ENCODE measurements at regions not wholly inside any gene's neighbourhood (a gene's known extent, or its start where the extent isn't known, plus 50 kb on each side); places are given as distances from the start of the nearest gene placed in this dataset.

DNA sequence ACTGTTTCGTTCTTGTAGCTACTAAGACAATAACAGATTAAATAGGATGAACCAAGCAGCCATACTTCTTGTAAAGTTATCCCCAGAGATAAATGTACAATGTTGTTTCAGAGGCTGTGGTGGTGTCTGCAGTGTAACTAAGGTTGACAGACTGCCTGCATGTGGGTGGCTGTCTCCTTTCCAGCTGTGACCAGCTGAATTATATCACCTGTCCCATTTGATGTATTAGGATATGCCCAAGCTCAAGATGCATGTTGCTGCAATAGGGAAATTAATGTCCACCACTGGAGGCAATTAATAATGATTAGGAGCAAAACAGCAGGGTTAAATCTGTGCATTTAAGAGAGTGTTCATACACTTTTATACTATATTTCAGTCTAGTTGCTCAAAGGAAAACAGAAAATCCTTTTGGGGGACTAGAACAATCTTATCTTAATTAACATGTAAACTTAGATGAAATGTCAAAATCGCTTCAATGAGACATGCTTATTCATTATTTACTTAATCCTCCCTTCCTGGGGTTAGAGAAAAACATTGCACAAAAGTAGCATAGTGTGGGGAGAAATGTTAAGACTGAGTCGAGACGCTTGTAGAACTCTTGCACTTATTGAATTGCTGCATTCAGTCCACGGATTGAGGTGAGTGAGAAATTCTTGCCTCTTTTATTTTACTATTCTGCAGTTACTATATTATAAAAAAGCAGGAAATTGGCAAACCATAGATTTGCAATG lies 269.0 kb downstream of the SNX10 start:
- no peak for DNase-seq

DNA sequence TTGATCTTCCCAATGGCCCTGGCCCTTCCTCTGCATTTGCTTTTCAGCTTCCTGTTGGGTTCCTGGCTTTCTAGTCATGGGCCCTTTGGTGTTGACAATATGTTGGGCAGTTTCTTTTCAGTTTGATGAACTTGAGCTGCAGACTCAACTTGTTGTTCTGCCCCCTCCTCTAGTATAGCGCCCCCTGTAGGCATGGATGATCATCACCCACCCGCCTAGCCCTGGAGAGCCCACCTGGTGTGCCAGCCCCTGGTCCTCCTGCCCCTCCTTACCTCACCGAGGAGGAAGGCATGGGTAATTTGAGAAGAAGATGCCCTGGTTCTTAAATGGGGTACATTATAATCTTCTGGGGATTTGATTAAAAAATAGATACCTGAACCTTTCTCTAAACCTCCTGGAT lies 271.2 kb downstream of the SNX10 start:
- no peak for DNase-seq

DNA sequence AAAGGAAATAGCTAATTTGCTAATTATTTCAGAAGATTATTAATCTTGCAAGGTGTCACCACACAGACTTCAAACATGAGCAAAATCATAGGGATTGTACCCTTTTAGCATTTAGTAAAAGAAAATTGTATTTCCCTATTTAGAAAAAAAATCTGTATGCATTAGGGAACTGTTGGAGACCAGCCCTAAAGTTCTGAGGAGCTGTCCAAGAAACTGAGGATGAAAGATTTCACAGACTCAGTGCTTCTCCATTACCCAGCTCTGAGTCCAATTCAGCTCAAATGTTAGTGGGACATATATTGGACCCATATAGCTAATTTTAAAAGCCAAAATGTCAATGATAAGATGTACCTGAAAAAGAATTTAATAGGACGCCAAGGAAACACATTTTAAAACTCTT lies 271.7 kb downstream of the SNX10 start:
- no peak for DNase-seq

DNA sequence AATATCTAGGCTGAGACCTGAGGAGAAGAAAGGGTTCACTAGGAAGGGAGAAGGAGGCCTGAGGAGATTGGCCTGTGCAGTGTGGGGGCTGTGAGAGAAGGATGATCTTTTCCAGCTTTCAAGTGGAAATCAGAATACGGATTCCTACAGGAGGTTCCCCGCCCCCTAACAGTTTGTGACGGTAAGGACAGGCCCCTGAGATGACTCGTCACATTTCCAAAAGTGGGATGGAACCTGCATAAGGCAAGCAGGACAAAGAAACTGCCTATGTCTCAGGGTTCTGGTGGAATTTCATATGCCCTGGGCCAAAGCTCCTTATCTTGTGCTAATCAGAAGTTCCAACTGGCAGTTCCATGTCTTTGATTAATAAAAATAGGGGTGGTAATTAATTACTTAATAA lies 275.6 kb downstream of the SNX10 start:
- DNase-seq: no peak

DNA sequence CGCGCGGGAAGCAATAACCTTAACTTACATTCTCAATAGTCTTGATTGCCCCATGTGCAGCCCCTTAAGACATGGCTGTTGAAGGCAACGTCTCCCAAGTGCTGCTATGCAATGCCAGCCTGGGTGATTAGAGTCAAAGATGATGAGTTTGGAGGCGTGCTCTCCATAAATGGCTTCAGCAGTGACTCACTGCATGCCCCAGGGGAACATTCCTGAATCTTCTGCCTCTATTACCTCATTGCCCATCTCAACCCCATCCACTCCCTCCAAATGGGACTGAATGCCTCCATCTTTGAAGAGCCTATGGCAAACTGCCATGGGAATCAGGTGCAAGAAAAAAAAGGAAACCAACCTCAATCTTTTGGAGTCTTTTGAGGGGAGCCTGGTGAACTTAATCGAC lies 282.8 kb downstream of the SNX10 start:
- DNase-seq: no peak

DNA sequence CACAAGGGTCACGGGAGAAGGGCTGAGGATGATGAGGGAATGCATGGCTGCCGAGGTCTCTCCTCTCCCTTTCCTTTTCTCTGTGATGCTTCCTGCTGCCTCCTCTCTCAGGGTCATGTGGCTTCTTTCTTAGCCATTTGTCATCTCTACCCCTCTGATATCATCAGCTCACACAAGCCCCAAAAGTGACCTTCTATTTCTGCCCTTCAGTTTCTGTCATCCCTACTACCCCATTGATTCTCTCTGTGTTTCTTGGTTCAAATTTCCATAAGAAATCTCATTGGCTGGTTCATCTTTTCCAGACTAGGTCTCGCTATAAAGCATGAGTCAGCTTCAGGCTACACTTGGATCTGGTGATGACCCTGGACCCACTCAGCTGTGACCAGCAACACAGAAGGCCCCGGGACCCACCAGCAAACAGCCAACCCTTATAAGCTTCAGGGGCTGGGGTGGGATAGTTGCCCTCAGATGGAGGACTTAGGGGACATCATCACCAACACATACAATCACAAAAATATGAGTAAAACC lies 284.3 kb downstream of the SKAP2 start:
- DNase-seq: no peak

DNA sequence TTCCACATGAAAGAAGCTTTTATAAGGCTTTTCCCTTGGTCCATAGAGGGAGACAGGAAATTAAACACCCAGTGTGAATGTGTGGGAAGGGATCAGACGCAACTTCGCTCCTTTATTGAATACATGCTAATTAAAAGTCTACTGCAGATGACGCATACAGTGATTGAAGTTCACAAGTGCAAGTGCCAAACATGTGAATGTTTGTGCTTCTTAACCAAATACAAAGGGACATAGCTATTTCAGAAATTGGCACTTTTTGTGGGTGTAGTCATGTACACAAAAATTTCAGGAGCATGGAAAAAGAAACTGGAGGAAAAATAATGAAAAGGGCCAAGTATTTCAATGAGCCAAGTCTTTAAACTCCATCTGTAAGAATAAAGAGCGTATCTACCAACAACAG lies 283.7 kb downstream of the SKAP2 start:
- DNase-seq: no peak

DNA sequence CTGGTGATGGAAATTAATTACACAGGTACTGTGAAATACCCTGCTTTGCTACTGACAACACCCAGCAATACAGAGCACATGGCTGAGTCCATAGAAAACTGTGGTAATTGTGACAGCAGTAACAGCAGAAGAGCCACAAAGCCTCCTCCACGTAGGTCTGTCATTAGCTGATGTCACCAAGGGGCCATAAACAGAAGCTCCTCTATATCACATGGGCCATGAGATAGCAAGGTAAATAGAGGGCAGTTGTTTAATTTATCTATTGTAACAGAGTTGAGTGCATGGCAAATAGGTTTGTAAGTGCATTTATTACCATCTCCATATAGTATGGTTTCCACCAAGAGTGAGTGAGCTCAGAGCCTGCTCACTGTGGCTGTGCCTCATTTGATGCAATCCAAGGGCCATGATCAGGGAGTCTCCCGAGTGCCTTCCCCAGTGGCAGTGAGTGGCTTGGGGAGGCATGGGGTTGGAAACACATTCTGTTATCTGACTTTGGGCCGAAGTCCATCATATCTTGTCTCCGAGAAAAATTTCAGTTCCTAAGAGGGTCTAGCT lies 281.2 kb downstream of the SKAP2 start:
- no peak for DNase-seq

DNA sequence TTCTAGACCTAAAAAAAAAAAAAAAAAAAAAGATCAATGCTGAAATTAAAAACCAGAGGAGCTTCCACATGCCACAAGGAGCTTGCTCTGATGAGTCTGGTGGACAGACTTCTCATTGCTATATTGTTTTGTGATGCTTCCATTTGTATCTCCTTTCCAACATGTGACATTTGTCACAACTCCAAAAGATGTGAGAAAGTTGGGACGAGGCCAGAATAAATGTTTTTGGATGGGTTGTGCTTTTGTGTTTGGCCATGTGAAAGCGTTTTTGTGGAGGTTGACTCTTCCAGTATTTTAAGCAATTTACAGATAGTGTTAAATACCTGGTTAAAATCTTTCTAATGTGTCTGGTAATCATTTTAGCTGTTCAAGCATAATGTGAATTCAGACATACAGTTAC lies 280.1 kb downstream of the SKAP2 start:
- DNase-seq: no peak

DNA sequence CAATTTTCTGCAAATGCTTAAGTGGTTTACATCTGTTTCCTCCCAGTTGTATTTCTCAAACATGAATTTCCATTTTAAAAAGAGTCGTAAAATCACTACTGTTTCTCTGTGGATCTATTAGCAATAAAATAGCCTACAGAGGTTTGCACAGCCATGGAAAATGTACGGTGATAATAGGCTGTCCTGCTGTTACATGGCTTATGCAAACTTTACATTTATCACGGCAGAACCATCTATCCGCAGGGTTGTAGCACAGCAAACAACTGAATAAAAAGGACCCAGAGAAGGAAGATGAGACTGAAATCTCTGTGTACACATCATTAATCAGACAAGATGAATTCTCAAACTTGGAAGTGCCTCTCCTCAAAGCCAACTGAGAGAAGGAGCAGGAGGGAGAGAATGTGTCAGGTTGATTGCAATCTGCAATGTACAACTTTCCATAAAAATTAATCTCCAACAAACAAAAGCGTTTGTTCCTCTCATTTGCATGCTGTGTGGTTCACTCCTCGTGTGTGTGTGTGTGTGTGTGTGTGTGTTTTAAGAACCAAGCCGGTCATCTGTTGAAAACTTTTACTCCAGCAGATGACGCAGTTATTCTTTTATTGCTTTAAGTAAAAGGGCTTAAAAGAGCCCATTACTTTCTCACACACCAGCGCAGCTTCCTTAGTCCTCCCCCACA lies 279.3 kb downstream of the SKAP2 start:
- DNase-seq: no peak

DNA sequence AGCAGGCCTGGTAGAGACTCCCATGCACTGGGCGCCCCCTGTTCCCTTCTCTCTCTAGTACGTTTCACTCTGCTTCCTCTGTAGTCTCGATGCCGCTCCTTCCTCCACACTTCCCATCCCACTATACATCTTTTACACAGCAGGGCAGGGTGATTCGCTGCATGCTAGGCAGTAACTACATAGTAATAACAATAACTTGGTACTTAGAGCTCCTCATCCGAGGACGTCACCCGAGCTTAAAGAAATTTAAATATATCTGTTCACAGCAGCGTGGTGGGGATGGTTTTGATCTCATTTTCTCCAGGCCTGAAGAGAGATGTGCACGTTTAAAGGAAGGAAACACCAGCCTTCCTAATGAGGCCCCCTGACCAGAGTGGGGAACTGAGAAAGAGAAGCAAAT lies 276.9 kb downstream of the SKAP2 start:
- no peak for DNase-seq

DNA sequence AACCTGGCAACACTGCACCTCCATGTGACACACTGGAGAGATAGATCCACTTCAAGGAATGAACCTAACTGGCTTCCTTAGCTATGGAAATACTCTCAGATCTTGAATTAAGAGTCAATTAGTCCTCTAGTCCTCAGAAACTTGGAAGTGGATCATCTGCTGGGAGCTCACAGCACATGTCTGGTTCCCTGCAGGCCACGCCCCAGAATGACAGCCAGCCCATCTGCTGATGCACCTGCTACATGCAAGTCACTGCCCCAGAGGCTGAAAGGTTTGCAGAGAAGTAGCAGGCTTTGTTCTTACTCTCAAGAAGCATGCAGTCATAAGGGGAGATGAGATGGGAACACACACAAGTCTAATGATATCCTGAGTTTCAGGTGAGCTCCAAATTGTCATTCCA lies 275.9 kb downstream of the SKAP2 start:
- DNase-seq: no peak

DNA sequence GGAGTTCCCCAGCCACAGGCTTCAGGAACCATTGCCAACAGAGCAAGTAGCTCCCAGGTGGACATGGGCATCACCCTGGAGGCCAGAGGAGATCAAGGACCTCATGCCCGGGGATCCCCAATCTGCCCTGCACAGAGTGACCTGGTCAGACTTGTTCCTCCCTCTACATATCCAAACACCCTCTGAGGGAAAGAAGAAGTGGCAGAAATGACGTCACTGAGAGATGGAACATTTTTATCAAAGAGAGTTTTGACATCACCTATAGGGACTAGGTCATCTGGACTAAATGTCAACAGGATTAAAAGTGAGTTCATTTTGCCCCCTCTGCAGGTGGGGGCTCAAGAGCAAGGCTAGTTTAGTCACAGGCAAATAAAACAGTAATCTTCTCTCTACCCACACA lies 273.7 kb downstream of the SKAP2 start:
- peak in 1 of 2 donors; percentile 11 for DNase-seq

DNA sequence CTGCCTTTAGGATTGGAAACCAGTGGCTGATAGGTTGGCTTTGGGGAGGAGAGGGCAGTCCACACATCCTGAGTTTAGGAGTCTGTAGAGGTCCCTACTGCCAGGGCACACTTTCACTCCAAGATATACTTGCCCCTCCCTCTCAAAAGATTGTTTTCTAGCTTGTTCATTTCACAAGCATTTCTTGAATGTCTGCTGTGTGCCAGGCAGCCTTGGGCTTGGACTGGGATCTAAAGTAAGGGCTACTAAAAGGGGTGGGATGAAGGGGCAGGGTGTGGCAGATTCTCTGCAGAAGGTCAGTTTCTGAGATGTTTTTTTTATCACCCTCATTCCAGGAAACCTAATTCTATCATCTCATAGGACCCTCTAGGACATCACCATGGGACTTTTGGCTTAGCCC lies 272.4 kb downstream of the SKAP2 start:
- DNase-seq: no peak

DNA sequence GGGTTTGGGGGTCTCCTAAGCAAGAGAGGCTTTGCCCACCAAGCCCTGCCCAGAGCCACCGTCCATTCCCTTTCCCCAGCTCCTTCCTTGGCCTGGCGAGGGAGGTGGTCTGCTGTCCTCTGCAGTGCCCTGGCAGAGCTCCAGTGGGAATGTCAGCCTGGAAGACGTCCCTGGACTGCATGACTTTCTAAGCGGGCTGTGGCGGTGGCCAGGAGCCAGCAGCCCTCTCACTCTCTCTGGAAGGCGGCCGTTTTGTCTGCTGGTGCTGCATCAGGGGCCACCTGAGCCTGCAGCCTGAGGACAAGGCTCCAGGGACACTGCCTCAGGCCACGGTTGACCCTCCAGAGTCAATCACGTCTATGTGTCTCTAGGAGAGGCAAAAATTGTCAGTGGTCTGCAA lies 271.0 kb downstream of the SKAP2 start:
- no peak for DNase-seq

DNA sequence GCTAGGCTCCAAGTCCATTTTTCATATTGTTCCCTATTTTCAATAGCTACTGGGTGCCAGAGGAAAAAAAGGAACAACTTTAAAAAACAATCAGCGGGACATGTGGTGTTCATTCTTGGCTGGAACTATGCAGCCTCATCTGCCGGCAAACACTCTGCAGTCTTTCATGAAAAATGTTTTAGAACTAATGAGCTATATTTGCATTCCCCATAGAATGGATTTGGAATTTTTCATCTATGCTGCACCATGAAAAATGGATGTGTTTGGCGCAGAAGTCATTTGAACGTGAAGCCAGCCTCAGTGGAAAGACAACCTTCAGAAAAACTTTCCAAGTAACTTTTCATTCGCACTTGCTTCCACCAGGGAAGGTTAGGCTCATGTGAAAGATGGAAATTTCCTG lies 270.5 kb downstream of the SKAP2 start:
- no peak for DNase-seq

DNA sequence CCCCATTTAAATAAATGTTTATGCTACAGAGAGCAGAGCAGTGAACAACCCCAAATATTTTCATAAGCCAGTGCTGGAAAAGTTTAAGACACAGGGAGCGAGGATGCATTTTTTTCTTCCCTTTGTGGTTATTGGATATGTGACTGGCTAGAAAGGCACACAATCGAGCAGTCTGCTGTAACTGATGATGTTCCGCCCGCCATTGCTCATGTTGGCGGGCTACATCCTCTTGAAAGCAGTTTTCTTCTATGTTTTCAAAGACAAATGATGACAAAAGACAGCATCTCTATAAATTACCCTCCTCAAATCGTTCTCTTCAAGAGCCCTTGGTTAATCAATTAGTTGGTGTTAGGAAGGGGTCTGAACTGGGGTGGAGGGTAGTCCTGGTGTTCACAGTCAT lies 269.8 kb downstream of the SKAP2 start:
- DNase-seq: no peak

DNA sequence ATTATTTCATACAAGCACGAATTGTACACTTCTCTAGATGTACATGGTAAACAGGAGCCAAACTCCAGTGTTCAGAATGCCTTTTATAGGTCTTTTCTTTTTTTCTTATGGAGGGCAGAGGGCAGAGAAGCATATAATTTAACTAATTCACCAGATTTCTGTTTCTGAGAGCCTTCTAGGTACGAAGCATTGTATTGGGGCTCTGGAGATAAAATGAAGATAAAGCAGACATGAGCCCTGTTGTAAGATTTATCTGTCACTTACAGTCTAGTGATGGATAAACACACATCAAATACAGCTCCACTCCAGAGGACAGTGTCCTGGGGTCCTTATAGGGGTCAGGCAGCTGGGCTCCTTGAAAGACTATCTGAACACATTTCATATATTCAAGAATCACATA lies 265.5 kb downstream of the SKAP2 start:
- DNase-seq: no peak

DNA sequence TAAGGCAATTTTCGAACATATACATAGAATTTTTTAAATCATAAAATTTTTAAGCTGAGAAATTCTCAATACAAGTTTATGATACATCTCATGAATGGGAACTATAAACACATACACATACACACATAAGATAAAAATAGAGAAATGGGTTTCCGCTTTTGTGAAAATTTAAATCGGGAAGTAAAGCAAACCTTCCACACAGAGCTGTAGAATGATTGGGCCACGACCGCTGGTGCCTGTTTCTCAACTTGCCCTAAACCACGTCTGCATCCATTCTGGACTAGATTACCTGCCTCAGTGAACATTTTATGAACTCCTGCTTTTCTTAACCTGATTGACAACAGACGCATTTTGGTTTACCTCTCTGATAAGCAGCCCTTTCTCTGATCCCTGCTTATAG lies 264.4 kb downstream of the SKAP2 start:
- DNase-seq: peak; percentile 3 to 16

DNA sequence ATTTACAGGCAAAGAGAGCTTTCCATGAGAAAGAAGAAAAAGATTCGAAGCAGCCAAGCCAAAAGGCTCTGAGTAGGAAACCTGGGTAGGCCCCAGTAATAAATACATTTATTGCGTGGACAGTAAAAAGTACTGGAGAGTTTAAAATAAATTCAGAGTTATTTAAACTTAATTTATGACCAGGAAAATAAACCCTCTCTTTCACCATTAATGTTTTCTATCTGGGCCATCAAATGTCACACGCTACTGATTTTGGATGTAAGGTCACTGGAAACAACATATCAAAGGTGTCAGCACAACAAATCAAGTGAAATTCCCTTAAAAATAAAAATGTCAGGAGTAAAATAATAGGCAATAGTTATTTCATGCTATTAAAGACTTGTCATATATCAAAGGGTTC lies 264.0 kb downstream of the SKAP2 start:
- DNase-seq: no peak

DNA sequence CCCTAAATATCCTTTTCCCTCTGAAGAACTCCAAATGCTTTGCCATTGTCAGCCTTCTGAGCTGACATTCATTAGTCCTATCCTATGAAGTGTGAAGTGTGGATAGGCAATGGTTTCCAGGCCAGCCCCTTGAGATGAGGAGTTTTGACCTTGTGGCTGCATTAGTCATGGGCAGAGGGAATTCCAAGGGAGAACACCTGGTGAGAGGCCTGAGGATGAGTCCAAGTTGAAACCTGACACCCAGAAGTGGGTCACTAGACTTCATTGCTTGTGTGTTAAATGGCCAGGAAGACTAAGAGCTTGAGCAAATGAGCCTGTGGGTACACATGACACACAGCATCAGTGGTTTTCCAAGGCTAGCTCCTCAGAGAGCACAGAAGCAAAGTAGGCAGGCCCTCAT lies 260.8 kb downstream of the SKAP2 start:
- no peak for DNase-seq

DNA sequence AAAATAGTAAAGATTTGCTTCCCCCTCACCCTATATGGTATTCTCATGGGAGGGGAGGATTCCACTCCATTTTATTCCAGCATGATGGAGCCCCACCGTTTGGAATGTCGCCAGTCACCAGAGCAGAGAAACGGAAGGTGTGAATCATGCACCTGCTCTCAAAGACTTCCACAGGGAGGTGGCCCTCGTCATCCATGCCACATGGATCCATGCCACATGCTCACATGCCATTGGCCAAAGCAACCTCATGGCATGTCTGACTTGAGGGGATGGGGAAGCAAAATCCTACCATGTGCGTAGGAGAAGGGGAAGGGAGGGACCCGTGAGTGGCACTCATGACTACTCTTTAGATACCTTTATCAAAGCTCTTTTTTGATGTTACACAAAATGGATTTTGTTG lies 256.0 kb downstream of the SKAP2 start:
- DNase-seq: no peak

DNA sequence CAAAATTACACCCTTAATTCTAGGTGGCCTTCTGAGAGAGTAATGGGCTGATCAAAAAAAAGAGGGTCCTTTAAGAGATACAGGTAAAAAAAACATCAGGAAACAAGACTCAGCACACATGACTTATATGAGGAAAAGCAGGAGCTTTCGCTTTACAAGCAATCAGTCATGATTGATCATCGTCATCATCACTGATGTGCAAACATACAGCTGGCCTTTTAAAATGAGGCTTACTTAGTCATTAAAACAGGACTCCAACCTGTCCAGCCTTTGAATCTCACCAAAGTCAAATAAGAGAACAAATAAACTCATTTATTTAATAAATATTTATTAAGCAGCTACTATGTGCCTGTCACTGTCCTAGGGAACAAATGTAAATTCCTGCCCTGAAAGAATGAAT lies 255.3 kb downstream of the SKAP2 start:
- no peak for DNase-seq

DNA sequence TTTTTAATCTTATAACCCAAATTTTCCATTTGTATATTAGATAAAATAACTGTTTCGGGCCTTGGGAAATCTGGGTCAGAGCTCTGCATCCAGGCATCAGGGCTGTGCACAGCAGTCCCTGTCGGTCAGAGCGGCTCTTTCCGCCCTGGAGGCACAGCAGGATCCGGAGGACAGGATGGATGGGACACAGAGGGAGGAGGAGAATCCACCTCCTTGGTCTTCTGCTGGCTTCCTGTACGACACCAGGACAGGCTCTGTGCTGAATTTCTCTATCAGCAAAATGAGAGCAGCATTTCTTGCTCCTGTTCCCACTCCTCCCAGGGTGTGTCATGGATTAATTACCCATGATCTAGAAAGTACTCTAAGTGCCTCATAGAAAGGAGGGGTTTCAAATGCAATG lies 254.9 kb downstream of the SKAP2 start:
- DNase-seq: no peak

All from inflammatory macrophage treated with lipopolysaccharide for 1 hour (primary cell).